ENCODE measurements at regions not wholly inside any gene's neighbourhood (a gene's known extent, or its start where the extent isn't known, plus 50 kb on each side); places are given as distances from the start of the nearest gene placed in this dataset.

- WGBS, 3 donors, result 78 to 85% (median 79%) methylated on average over 5 of the region's 5 CpGs
- H3K27ac ChIP-seq (ENCODE audit: low read depth, low read length), result no peak overlapping the region
These were observed 316.3 kb downstream of the UACA start for GRCh38 chr15:70447081-70447480.

- WGBS, 3 donors, result 62 to 64% (median 63%) methylated on average over 9 of the region's 9 CpGs
- no peak overlapping the region for H3K27ac ChIP-seq (ENCODE audit: low read depth, low read length)
These were observed 319.7 kb downstream of the UACA start for GRCh38 chr15:70443486-70444273.

GRCh38 chr15:70442616-70443321, 320.6 kb downstream of the UACA start:
- 61 to 87% (median 81%) methylated on average over 13 of the region's 13 CpGs for WGBS, 3 donors

GRCh38 chr15:70442211-70442610, 321.1 kb downstream of the UACA start:
- 89 to 92% (median 91%) methylated on average over 13 of the region's 13 CpGs for WGBS, 3 donors
- H3K27ac ChIP-seq (ENCODE audit: low read depth, low read length), result no peak overlapping the region

More at GRCh38 chr15:70442616-70443321, 320.6 kb downstream of the UACA start:
- no peak overlapping the region for H3K27ac ChIP-seq (ENCODE audit: low read depth, low read length)

- H3K27ac ChIP-seq (ENCODE audit: low read depth, low read length), result no peak overlapping the region
- 88 to 99% (median 89%) methylated on average over 10 of the region's 10 CpGs for WGBS, 3 donors
These were observed 322.8 kb downstream of the UACA start for GRCh38 chr15:70440416-70441138.

GRCh38 chr15:70439880-70440279, 323.5 kb downstream of the UACA start:
- H3K27ac ChIP-seq (ENCODE audit: low read depth, low read length), result no peak overlapping the region
- 88 to 92% (median 89%) methylated on average over 5 of the region's 5 CpGs for WGBS, 3 donors

- no peak overlapping the region for H3K27ac ChIP-seq (ENCODE audit: low read depth, low read length)
- 50 to 82% (median 53%) methylated on average over 10 of the region's 10 CpGs for WGBS, 3 donors
These were observed 324.0 kb downstream of the UACA start for GRCh38 chr15:70439304-70439877.

- H3K27ac ChIP-seq (ENCODE audit: low read depth, low read length), result no peak overlapping the region
- 90 to 91% (median 91%) methylated on average over 11 of the region's 11 CpGs for WGBS, 3 donors
These were observed 324.6 kb downstream of the UACA start for GRCh38 chr15:70438776-70439175.

GRCh38 chr15:70437882-70438451, 325.4 kb downstream of the UACA start:
- WGBS, 3 donors, result 76 to 84% (median 79%) methylated on average over 5 of the region's 5 CpGs
- H3K27ac ChIP-seq (ENCODE audit: low read depth, low read length), result no peak overlapping the region

- WGBS, 3 donors, result 82 to 98% (median 97%) methylated on average over 6 of the region's 6 CpGs
- H3K27ac ChIP-seq (ENCODE audit: low read depth, low read length), result no peak overlapping the region
These were observed 326.3 kb downstream of the UACA start for GRCh38 chr15:70437089-70437488.

- H3K27ac ChIP-seq (ENCODE audit: low read depth, low read length), result no peak overlapping the region
- WGBS, 3 donors, result 88 to 93% (median 90%) methylated on average over 3 of the region's 3 CpGs
These were observed 326.9 kb downstream of the UACA start for GRCh38 chr15:70436428-70436827.

GRCh38 chr15:70435872-70436271, 327.5 kb downstream of the UACA start:
- H3K27ac ChIP-seq (ENCODE audit: low read depth, low read length), result no peak overlapping the region
- 68 to 82% (median 82%) methylated on average over 2 of the region's 2 CpGs for WGBS, 3 donors

- no peak overlapping the region for H3K27ac ChIP-seq (ENCODE audit: low read depth, low read length)
These were observed 328.0 kb downstream of the UACA start for GRCh38 chr15:70435369-70435768.

GRCh38 chr15:70433586-70434324, 329.6 kb downstream of the UACA start:
- WGBS, 3 donors, result 61 to 67% (median 64%) methylated on average over 19 of the region's 19 CpGs
- no peak overlapping the region for H3K27ac ChIP-seq (ENCODE audit: low read depth, low read length)

More at GRCh38 chr15:70435369-70435768, 328.0 kb downstream of the UACA start:
- WGBS, 3 donors, result 50 to 74% (median 59%) methylated on average over 3 of the region's 3 CpGs

- H3K27ac ChIP-seq (ENCODE audit: low read depth, low read length), result no peak overlapping the region
- WGBS, 3 donors, result 44 to 79% (median 71%) methylated on average over 8 of the region's 8 CpGs
These were observed 330.3 kb downstream of the UACA start for GRCh38 chr15:70432924-70433495.

GRCh38 chr15:70431854-70432253, 331.5 kb downstream of the UACA start:
- H3K27ac ChIP-seq (ENCODE audit: low read depth, low read length), result no peak overlapping the region
- 84 to 96% (median 92%) methylated on average over 4 of the region's 4 CpGs for WGBS, 3 donors

GRCh38 chr15:70430069-70430468, 332.4 kb upstream of the TLE3 start:
- H3K27ac ChIP-seq (ENCODE audit: low read depth, low read length), result no peak overlapping the region
- WGBS, 3 donors, result 29 to 39% (median 33%) methylated on average over 1 of the region's 1 CpG

Measured in adipose tissue (tissue), 3 donors.